ENCODE measurements at regions not wholly inside any gene's neighbourhood (a gene's known extent, or its start where the extent isn't known, plus 50 kb on each side); places are given as distances from the start of the nearest gene placed in this dataset.

GRCh38 chr5:118456085-118456484, 532.3 kb downstream of the DTWD2 start:
- Mint-ChIP-seq H3K27me3 (ENCODE audit: unreplicated experiment) (no peaks in the 10 kb centered on the region), H3K9me3 (ENCODE audit: low read depth, unreplicated experiment) (peaks cover 16% of the 10 kb centered on the region), H3K27ac (ENCODE audit: unreplicated experiment) (no peak overlapping the region), H3K4me1 (ENCODE audit: low read depth, unreplicated experiment) (no peaks in the 10 kb centered on the region), H3K4me3 (ENCODE audit: low read depth, unreplicated experiment) (no peak overlapping the region), H3K36me3 (ENCODE audit: insufficient read depth, unreplicated experiment) (no peaks in the 10 kb centered on the region)
- intact Hi-C loops (cut with micrococcal nuclease; ENCODE audit: unreplicated experiment), result no loop called here
- CTCF ChIA-PET, result no interaction called here
- TF ChIP-seq, protein P1, sequence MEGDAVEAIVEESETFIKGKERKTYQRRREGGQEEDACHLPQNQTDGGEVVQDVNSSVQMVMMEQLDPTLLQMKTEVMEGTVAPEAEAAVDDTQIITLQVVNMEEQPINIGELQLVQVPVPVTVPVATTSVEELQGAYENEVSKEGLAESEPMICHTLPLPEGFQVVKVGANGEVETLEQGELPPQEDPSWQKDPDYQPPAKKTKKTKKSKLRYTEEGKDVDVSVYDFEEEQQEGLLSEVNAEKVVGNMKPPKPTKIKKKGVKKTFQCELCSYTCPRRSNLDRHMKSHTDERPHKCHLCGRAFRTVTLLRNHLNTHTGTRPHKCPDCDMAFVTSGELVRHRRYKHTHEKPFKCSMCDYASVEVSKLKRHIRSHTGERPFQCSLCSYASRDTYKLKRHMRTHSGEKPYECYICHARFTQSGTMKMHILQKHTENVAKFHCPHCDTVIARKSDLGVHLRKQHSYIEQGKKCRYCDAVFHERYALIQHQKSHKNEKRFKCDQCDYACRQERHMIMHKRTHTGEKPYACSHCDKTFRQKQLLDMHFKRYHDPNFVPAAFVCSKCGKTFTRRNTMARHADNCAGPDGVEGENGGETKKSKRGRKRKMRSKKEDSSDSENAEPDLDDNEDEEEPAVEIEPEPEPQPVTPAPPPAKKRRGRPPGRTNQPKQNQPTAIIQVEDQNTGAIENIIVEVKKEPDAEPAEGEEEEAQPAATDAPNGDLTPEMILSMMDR (IDR thresholded peaks at IDR 0.05; ENCODE audit: unreplicated experiment), result no peak
- no peak for DNase-seq
- no TSS peak for BruUV-seq (replicated peaks)

GRCh38 chr5:118451697-118452247, 536.6 kb downstream of the DTWD2 start:
- intact Hi-C loops (cut with micrococcal nuclease; ENCODE audit: unreplicated experiment), result no loop called here
- Mint-ChIP-seq H3K4me3 (ENCODE audit: low read depth, unreplicated experiment) (no peak overlapping the region), H3K27ac (ENCODE audit: unreplicated experiment) (no peak overlapping the region), H3K27me3 (ENCODE audit: unreplicated experiment) (no peaks in the 10 kb centered on the region), H3K36me3 (ENCODE audit: insufficient read depth, unreplicated experiment) (no peaks in the 10 kb centered on the region), H3K9me3 (ENCODE audit: low read depth, unreplicated experiment) (peaks cover 12% of the 10 kb centered on the region), H3K4me1 (ENCODE audit: low read depth, unreplicated experiment) (no peaks in the 10 kb centered on the region)
- BruUV-seq (replicated peaks), result no TSS peak
- no peak for DNase-seq
- CTCF ChIA-PET, result interaction anchor here (0.7 kb wide), 1 partner anchor 356 kb away, joined by 3 read pairs; no protein-coding TSS in a partner anchor
- TF ChIP-seq, protein P1 (IDR thresholded peaks at IDR 0.05; ENCODE audit: unreplicated experiment), result no peak

DNA sequence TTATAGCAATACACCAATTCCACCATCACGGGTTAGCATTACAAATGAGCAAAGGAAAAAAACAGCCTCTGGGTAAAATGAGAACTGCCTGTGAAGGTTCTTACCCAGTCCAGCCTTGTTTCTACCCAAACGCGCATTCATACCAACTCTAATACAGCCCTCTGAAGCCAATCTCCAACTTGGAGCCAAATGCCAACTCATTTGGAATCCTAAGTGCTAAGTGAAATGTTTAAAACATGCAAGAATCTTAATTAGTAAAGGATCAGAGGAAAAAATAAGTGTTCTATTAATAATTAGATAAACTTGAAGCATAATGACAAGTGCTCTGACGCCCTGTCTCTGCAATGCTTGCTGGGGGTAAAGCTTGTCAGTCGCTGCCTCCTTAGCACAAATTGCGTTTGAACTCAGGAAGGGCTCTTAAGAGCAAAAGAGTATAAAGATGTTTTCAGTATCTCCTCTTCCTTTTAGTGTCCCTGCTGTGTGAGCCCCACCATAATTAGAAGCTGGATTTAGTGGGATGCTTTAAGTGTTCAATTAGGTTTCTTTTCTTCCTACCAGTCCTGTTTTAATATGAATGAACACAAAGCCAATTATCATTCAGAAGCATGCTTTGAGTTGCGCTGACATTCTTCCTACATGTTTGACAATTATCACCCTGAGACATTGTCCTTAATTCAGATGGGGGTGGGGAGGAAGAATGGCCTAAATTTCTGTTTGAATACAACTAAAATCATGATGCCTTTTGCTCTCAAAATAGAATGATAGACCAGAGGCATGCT, 537.6 kb downstream of the DTWD2 start:
- BruUV-seq (replicated peaks), result no TSS peak
- no peak overlapping the region for H3K27ac Mint-ChIP-seq (ENCODE audit: unreplicated experiment)
- intact Hi-C loops (cut with micrococcal nuclease; ENCODE audit: unreplicated experiment), result no loop called here
- no peaks in the 10 kb centered on the region for H3K36me3 Mint-ChIP-seq (ENCODE audit: insufficient read depth, unreplicated experiment)
- no peak overlapping the region for H3K4me3 Mint-ChIP-seq (ENCODE audit: low read depth, unreplicated experiment)
- no peaks in the 10 kb centered on the region for H3K27me3 Mint-ChIP-seq (ENCODE audit: unreplicated experiment)
- CTCF ChIA-PET, result no interaction called here
- H3K9me3 Mint-ChIP-seq (ENCODE audit: low read depth, unreplicated experiment), result peaks cover 12% of the 10 kb centered on the region
- DNase-seq, result no peak
- TF ChIP-seq, protein P1 (IDR thresholded peaks at IDR 0.05; ENCODE audit: unreplicated experiment), result no peak
- H3K4me1 Mint-ChIP-seq (ENCODE audit: low read depth, unreplicated experiment), result no peaks in the 10 kb centered on the region

DNA sequence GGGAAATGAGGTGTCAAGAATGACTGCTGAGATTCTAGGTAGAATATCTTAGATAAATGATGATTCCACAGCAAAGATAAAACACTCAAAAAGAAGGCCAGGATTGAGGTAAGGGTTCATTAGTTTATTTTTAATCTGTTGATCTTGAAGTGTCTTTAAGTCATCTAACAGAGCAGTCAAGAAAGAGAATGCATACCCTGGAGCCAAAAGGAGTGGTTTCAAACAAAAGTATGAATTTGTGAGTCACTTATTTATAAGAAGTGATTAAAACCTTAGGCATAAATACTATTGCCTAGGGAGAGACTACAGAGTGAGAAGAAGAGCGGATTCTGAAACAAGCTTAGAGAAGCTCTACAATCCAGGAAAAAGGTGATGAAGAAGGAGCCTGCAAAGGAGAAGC, 541.0 kb downstream of the DTWD2 start:
- TF ChIP-seq, protein P1 (IDR thresholded peaks at IDR 0.05; ENCODE audit: unreplicated experiment), result no peak
- intact Hi-C loops (cut with micrococcal nuclease; ENCODE audit: unreplicated experiment), result no loop called here
- Mint-ChIP-seq H3K4me1 (ENCODE audit: low read depth, unreplicated experiment) (no peaks in the 10 kb centered on the region), H3K9me3 (ENCODE audit: low read depth, unreplicated experiment) (peaks cover 17% of the 10 kb centered on the region), H3K36me3 (ENCODE audit: insufficient read depth, unreplicated experiment) (no peaks in the 10 kb centered on the region), H3K27ac (ENCODE audit: unreplicated experiment) (no peak overlapping the region), H3K27me3 (ENCODE audit: unreplicated experiment) (no peaks in the 10 kb centered on the region), H3K4me3 (ENCODE audit: low read depth, unreplicated experiment) (no peak overlapping the region)
- CTCF ChIA-PET, result no interaction called here
- DNase-seq, result no peak
- no TSS peak for BruUV-seq (replicated peaks)
